GM21786 (cell line): ENCODE measurements at regions not wholly inside any gene's neighbourhood (a gene's known extent, or its start where the extent isn't known, plus 50 kb on each side); places are given as distances from the start of the nearest gene placed in this dataset.

Experiments
- ATAC-seq: cut with Tn5 transposase; IDR thresholded peaks from one replicate; pipeline ENCODE4 v1.9.1; 2021; ENCODE audit not compliant: unreplicated experiment

GRCh38 chrX:2608638-2609430, 82.3 kb upstream of the CD99 start:
- peak; percentile 88 for ATAC-seq

- no peak for ATAC-seq
Measured at GRCh38 chrX:2607113-2607512, 84.0 kb upstream of the CD99 start.

DNA sequence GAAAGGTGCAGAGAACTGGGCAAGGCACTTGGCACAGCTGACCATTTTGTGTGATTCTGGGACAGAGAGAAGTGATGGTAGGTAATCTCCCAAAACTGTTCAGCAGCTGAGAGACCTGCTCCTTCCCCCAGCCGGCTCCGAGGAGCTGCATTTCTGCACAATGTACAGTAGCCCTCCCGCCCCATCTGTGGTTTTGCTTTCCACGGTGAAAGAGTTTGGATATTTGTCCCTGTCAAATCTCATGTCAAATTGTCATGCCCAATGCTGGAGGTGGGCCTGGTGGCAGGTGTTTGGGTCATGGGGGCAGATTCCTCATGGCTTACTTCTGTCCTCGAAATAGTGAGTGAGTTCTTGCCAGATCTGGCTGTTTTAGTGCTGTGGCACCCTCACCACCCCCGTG, 90.5 kb upstream of the CD99 start:
- no peak for ATAC-seq

DNA sequence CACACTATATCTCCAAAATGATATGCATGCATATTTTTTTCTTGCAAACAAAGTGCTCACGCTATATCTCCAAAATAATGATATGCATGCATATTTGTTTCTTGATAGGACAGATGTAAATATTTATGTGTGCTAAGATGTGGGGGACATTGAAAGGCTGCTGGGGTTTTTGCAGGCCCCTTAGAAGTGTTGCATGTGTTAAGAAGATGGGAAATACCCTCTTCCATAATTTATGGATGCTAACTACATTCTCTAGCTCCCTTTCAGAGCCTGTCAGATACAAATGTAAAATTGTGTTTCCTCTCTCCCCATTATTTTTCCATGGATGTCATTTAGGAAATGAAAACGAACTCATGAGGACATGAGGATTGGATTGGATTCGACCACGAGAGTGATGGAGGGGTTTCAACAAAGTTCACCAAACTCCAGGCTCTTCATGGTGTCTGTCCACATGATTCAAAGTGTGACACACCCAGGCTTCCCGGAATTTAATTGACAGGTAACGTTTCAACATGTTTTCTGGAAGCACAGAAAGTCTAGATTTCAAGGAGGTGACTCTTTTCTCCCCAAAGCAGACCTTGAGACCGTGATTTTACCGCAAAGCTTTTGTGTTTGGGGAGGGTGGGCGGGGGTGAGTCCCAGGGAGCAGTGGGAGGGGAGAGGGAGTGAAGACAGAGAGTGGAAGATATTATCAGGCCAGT, 94.4 kb upstream of the CD99 start:
- ATAC-seq: no peak

DNA sequence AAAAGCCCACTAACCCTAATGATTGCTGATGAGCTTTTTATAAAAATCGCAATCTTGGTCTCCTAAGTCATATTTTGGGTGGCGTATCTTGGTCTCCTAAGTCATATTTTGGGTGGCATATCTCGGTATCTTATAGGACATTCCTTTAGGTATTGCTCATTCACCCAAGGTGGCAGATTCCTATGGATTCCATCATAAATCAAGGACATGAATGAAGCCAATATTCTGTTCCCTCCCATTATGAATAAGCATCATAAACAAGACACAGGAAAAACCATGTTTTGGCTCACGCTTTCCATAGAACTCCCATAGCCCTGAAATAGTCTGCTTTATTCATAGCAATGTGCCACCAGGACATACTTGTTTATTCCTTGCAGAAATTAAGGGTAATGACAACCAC, 95.0 kb upstream of the CD99 start:
- no peak for ATAC-seq

- ATAC-seq: no peak
Measured at GRCh38 chrX:2595258-2595657, 94.5 kb upstream of the DHRSX start.

- no peak for ATAC-seq
Measured at GRCh38 chrX:2594491-2594890, 93.7 kb upstream of the DHRSX start.

DNA sequence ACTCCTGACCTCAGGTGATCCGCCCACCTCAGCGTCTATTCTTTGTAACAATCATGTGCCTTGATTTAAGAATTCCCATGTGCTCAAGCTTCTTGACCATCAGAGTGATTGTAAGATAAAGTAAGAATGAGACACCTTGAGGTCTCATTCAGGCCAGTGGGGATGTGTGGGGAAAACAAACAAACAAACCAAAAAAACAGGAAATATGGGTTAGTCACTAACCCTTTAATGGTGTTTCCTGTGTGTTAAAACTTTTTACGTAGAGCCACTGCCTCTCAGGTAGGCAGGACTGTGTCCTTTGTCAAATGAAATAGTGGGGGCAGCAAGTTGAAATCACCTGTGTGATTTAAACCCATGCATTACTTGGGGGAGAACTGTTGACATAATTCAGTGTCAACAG, 91.5 kb upstream of the DHRSX start:
- ATAC-seq: no peak

DNA sequence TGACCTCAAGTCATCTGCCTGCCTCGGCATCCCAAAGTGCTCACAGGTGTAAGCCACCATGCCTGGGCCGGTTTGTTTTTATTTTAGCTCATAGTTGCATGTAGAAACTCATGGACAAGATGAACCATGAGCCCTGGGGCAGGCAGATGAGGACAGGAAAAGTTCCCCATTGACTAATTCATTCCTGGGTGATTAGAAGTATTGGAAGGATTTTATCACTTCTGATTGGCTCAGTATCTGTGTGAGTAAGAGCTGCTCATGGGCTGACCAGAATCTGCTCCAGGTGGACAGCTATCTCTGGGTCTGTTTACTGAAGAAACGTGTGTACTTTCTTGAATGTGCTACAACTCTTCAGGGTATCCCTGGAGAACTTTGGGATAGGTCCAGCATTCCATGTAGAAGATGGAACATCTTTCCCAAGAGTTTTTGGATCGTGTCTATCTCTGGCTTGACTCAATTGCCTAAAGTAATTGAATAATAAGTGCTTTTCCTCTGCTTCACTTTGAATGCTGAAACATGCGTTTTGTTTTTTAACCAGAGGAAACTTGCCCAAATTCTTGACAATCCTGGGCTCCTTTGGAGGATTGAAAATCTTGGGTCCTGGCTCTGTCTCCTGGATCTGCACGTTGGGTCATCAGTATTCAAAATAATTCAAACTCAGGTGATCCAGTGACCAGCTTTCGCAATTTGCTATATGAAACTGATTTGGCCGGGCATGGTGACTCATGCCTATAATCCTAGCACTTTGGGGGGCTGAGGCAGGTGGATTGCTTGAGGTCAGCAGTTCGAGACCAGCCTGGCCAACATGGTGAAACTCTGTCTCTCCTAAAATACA, 88.6 kb upstream of the DHRSX start:
- no peak for ATAC-seq

DNA sequence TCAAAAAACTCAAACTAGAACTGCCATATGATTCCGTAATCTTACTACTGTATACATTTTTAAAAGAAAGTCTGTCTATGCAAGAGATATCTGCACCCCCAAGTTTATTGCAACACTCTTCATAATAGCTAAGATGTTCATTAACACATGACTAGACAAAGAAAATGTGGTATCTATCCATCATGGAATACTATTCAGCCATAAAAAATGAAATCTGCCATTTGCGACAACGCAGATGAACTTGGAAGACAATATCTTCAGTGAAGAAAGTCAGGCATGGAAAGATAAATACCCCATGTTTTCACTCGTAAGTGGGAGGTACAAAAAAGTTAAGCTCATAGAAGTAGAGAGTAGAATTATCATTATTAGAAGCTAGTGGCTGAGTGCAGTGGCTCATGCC, 87.3 kb upstream of the DHRSX start:
- no peak for ATAC-seq

- ATAC-seq: no peak
Measured at GRCh38 chrX:2587146-2587545, 86.4 kb upstream of the DHRSX start.

DNA sequence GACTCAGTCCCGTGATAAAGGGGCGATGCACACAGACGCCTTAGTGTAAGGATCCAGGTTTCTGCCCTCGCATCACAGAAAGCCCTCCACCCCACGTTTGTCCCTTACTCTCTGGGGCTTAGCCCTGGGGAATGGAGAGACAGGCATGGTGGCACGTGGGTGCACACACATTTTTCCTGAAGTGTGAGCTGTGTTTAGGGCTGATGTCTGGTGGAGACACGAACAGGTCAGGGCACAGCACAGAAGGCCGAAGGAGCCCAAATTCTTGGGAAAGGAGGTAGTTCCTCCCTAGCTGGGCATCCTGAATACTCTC, 84.3 kb upstream of the DHRSX start:
- ATAC-seq: no peak

- ATAC-seq: no peak
Measured at GRCh38 chrX:2584251-2585157, 83.7 kb upstream of the DHRSX start.

GRCh38 chrX:2583194-2584162, 82.7 kb upstream of the DHRSX start:
- no peak for ATAC-seq

- no peak for ATAC-seq
Measured at GRCh38 chrX:2582667-2583066, 81.9 kb upstream of the DHRSX start.

DNA sequence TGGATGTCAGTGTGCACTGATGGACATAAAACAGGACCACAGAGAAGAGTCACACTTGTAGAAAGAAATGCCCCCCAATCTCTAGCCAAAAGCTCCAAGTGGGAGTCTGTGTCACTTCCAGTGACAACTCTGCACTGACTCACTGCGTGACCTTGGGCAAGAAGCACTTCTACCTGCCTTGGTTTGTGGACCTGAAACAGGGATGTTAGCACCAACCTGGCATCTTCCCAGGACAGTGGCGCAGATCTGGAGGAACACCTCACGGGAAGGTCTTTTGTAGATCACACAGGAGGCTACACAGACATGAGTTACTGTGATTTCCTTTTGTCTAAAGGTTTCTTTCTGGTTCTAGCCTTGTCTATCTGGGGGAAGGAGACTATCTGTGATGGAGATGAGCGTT, 80.5 kb upstream of the DHRSX start:
- ATAC-seq: no peak

DNA sequence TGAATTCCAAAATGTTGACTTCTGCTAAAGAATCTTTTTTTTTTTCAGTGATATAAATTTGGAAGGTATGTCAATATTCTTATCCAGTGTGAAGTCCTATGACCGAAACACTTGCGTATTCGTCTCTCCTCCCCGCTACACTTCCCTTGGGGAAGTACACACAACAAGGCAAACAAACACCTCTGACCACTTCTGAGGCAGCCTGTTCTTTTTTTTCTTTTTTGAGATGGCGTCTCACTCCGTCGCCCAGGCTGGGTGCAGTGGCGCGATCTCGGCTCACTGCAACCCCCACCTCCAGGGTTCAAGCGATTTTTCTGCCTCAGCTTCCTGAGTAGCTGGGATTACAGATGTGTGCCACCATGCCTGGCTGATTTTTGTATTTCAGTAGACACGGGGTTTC, 78.1 kb upstream of the DHRSX start:
- peak; percentile 43 for ATAC-seq

- ATAC-seq: no peak
Measured at GRCh38 chrX:2577844-2578466, 77.2 kb upstream of the DHRSX start.

- ATAC-seq: no peak
Measured at GRCh38 chrX:2576793-2577192, 76.0 kb upstream of the DHRSX start.
